K562 (cell line): ENCODE measurements at regions not wholly inside any gene's neighbourhood (a gene's known extent, or its start where the extent isn't known, plus 50 kb on each side); places are given as distances from the start of the nearest gene placed in this dataset.

Experiments used
- CBFA2T3 ChIP-seq: fragments of 450-650 bp; IDR thresholded peaks from 2 replicates; pipeline ENCODE4 v1.6.1; 2017
- CBX2 ChIP-seq: fragments of 200-600 bp; sonication (generic); IDR thresholded peaks from one replicate; pipeline ENCODE4 v1.6.1; 2012; ENCODE audit warnings: mild to moderate bottlenecking, low read length, inconsistent platforms; ENCODE audit not compliant: insufficient read depth, poor library complexity, severe bottlenecking
- MXI1 ChIP-seq: IDR thresholded peaks from 2 replicates; pipeline ENCODE4 v1.6.1; 2011; ENCODE audit warnings: low read depth, mild to moderate bottlenecking, improper control_type of control experiment, low read length
- ZFP1 ChIP-seq: fragments of 450-650 bp; formaldehyde crosslinking; IDR thresholded peaks from 2 replicates; pipeline ENCODE4 v1.4.0; 2020; ENCODE audit warnings: mild to moderate bottlenecking, mixed read lengths
- TF ChIP-seq, protein P1 (sequence below), 3 experiments: IDR thresholded peaks in 2 of 3; conservative IDR thresholded peaks in 1 of 3; 2 replicates each; pipeline ENCODE4 v1.5.1; 2011 to 2012; ENCODE audit warnings: low read length in 3 of 3, mild to moderate bottlenecking in 3 of 3, control low read depth in 2 of 3, improper control_type of control experiment in 1 of 3, inconsistent platforms in 1 of 3, low read depth in 1 of 3, mixed read lengths in 1 of 3, moderate library complexity in 1 of 3; ENCODE audit not compliant: insufficient read depth in 2 of 3

DNA sequence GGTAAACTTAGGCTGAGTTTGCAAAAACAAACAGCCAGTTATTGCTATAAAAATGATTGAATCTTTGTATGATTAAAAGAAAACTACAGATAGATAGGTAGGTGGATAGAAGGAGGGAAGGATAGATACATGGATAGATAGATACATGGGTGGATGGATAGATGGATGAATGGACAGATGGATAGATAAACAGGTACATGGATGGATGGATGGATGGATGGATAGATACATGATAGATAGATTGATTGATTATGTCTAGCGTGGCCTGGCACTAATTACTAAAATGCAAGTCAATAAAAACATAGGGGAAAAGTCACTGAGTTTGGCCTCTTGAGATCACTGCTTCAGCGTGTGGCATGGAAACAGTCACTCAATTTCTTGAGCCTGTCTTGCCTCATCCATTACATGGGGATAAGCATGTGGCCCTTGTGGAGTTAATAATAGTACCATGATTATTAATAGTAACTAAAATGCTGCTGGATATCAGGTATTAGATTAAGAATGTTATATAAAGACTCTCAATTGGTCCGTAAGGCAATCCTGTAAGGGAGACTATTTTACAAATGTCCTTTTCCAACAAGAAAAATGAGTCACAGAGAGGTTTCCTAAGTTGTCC is 184.9 kb downstream of the HS3ST3A1 start:
- TF ChIP-seq MXI1 (no peak), ZFP1 (CRISPR knock-in tag) (no peak), CBX2 (no peak), CBFA2T3 (no peak)
- TF ChIP-seq, protein P1, sequence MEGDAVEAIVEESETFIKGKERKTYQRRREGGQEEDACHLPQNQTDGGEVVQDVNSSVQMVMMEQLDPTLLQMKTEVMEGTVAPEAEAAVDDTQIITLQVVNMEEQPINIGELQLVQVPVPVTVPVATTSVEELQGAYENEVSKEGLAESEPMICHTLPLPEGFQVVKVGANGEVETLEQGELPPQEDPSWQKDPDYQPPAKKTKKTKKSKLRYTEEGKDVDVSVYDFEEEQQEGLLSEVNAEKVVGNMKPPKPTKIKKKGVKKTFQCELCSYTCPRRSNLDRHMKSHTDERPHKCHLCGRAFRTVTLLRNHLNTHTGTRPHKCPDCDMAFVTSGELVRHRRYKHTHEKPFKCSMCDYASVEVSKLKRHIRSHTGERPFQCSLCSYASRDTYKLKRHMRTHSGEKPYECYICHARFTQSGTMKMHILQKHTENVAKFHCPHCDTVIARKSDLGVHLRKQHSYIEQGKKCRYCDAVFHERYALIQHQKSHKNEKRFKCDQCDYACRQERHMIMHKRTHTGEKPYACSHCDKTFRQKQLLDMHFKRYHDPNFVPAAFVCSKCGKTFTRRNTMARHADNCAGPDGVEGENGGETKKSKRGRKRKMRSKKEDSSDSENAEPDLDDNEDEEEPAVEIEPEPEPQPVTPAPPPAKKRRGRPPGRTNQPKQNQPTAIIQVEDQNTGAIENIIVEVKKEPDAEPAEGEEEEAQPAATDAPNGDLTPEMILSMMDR (IDR thresholded peaks at IDR 0.05 in 2 of 3, conservative IDR thresholded peaks at IDR 0.05 in 1 of 3; ENCODE audit: insufficient read depth in 2 of 3, low read depth in 1 of 3, low read length in 3 of 3), result no peak
